ENCODE measurements at regions not wholly inside any gene's neighbourhood (a gene's known extent, or its start where the extent isn't known, plus 50 kb on each side); places are given as distances from the start of the nearest gene placed in this dataset.

- TF ChIP-seq SFPQ (IDR thresholded peaks at IDR 0.05; ENCODE audit: low read depth, low read length) (no peak), EZH2 (IDR thresholded peaks at IDR 0.05; ENCODE audit: borderline replicate concordance, low read depth, low read length) (no peak), BCL6 (CRISPR knock-in tag; IDR thresholded peaks at IDR 0.05) (no peak), ATF2 (CRISPR knock-in tag; IDR thresholded peaks at IDR 0.05) (no peak), THRA (IDR thresholded peaks at IDR 0.05) (no peak), JUND (IDR thresholded peaks at IDR 0.05; ENCODE audit: borderline replicate concordance, low read depth, low read length) (no peak), JUND (tag; IDR thresholded peaks at IDR 0.05; ENCODE audit: borderline replicate concordance, low read depth, low read length) (no peak), CBX5 (IDR thresholded peaks at IDR 0.05; ENCODE audit: borderline replicate concordance, low read depth) (no peak), ZNF589 (CRISPR knock-in tag; IDR thresholded peaks at IDR 0.05; ENCODE audit: low read depth) (no peak), RFX5 (IDR thresholded peaks at IDR 0.05; ENCODE audit: low read depth, low read length) (no peak)
These were observed 191.5 kb downstream of the ERCC6L2 start for GRCh38 chr9:96067004-96067403.
